ENCODE measurements at regions not wholly inside any gene's neighbourhood (a gene's known extent, or its start where the extent isn't known, plus 50 kb on each side); places are given as distances from the start of the nearest gene placed in this dataset.

GRCh38 chr6:9138936-9139335, 703.6 kb upstream of the SLC35B3 start:
- Histone ChIP-seq H3K4me3 (ENCODE audit: low read length) (0 out of 2 replicates have a peak overlapping the region, but pooled peaks have one; percentile 12), H3K9me3 (ENCODE audit: low read length) (no peaks in the 10 kb centered on the region), H3K79me2 (ENCODE audit: low read length) (no peaks in the 10 kb centered on the region), H2AFZ (ENCODE audit: low read length) (no peak overlapping the region), H4K20me1 (ENCODE audit: low read length) (no peaks in the 10 kb centered on the region), H3K27me3 (ENCODE audit: low read length) (no peaks in the 10 kb centered on the region), H3F3A (ENCODE audit: low read length, unreplicated experiment) (peaks cover 7% of the 10 kb centered on the region), H3K9me2 (replicated peaks; ENCODE audit: low read length) (no peaks in the 10 kb centered on the region), H3K4me2 (ENCODE audit: low read length) (peak overlapping the region; percentile 89), H3K9ac (ENCODE audit: low read length) (no peak overlapping the region), H3K27ac (ENCODE audit: low read length) (peak overlapping the region; percentile 4), H3K36me3 (ENCODE audit: low read depth, low read length) (no peaks in the 10 kb centered on the region), H3K4me1 (ENCODE audit: insufficient read depth, low read length) (peaks cover 31% of the 10 kb centered on the region)
- DNase-seq (peak; percentile 28), ATAC-seq (no peak)
- intact Hi-C loops (cut with micrococcal nuclease) = no loop called here
- TF ChIP-seq CTCF (conservative IDR thresholded peaks at IDR 0.05; ENCODE audit: low read depth, low read length) (no peak), EZH2 (IDR thresholded peaks at IDR 0.05; ENCODE audit: low read length, unreplicated experiment) (no peak), EZH2phosphoT487 (IDR thresholded peaks at IDR 0.05; ENCODE audit: borderline replicate concordance, low read length) (no peak)
- BruUV-seq (replicated peaks) = no TSS peak
- ChIA-PET POLR2A (ENCODE audit: unreplicated experiment) (no interaction called here), CTCF (no interaction called here)

GRCh38 chr6:9136141-9136822, 700.9 kb upstream of the SLC35B3 start:
- Histone ChIP-seq H3F3A (ENCODE audit: low read length, unreplicated experiment) (peaks cover 7% of the 10 kb centered on the region), H3K27me3 (ENCODE audit: low read length) (no peaks in the 10 kb centered on the region), H3K36me3 (ENCODE audit: low read depth, low read length) (no peaks in the 10 kb centered on the region), H3K4me1 (ENCODE audit: insufficient read depth, low read length) (peaks cover 26% of the 10 kb centered on the region), H3K9me2 (replicated peaks; ENCODE audit: low read length) (no peaks in the 10 kb centered on the region), H3K27ac (ENCODE audit: low read length) (no peak overlapping the region), H3K4me3 (ENCODE audit: low read length) (no peak overlapping the region), H3K9ac (ENCODE audit: low read length) (no peak overlapping the region), H3K9me3 (ENCODE audit: low read length) (no peaks in the 10 kb centered on the region), H4K20me1 (ENCODE audit: low read length) (no peaks in the 10 kb centered on the region), H2AFZ (ENCODE audit: low read length) (no peak overlapping the region), H3K79me2 (ENCODE audit: low read length) (no peaks in the 10 kb centered on the region), H3K4me2 (ENCODE audit: low read length) (no peak overlapping the region)
- BruUV-seq (replicated peaks) = no TSS peak
- ChIA-PET CTCF (no interaction called here), POLR2A (ENCODE audit: unreplicated experiment) (no interaction called here)
- intact Hi-C loops (cut with micrococcal nuclease) = no loop called here
- TF ChIP-seq EZH2phosphoT487 (IDR thresholded peaks at IDR 0.05; ENCODE audit: borderline replicate concordance, low read length) (no peak), EZH2 (IDR thresholded peaks at IDR 0.05; ENCODE audit: low read length, unreplicated experiment) (no peak), CTCF (conservative IDR thresholded peaks at IDR 0.05; ENCODE audit: low read depth, low read length) (no peak)
- no peak for ATAC-seq
- no peak for DNase-seq

GRCh38 chr6:9131616-9132015, 696.3 kb upstream of the SLC35B3 start:
- Histone ChIP-seq H3K27ac (ENCODE audit: low read length) (no peak overlapping the region), H3K79me2 (ENCODE audit: low read length) (no peaks in the 10 kb centered on the region), H3K9me3 (ENCODE audit: low read length) (no peaks in the 10 kb centered on the region), H3K27me3 (ENCODE audit: low read length) (no peaks in the 10 kb centered on the region), H3K9me2 (replicated peaks; ENCODE audit: low read length) (no peaks in the 10 kb centered on the region), H3K4me3 (ENCODE audit: low read length) (no peak overlapping the region), H4K20me1 (ENCODE audit: low read length) (no peaks in the 10 kb centered on the region), H3K4me1 (ENCODE audit: insufficient read depth, low read length) (no peaks in the 10 kb centered on the region), H3K9ac (ENCODE audit: low read length) (no peak overlapping the region), H3F3A (ENCODE audit: low read length, unreplicated experiment) (no peaks in the 10 kb centered on the region), H2AFZ (ENCODE audit: low read length) (no peak overlapping the region), H3K4me2 (ENCODE audit: low read length) (no peak overlapping the region), H3K36me3 (ENCODE audit: low read depth, low read length) (no peaks in the 10 kb centered on the region)
- no TSS peak for BruUV-seq (replicated peaks)
- ATAC-seq = no peak
- ChIA-PET POLR2A (ENCODE audit: unreplicated experiment) (no interaction called here), CTCF (no interaction called here)
- no peak for DNase-seq
- no peak for TF ChIP-seq EZH2 (IDR thresholded peaks at IDR 0.05; ENCODE audit: low read length, unreplicated experiment)
- no peak for TF ChIP-seq EZH2phosphoT487 (IDR thresholded peaks at IDR 0.05; ENCODE audit: borderline replicate concordance, low read length)
- TF ChIP-seq CTCF (conservative IDR thresholded peaks at IDR 0.05; ENCODE audit: low read depth, low read length) = no peak
- intact Hi-C loops (cut with micrococcal nuclease) = no loop called here

Data from PC-3 (cell line).